ENCODE measurements at regions not wholly inside any gene's neighbourhood (a gene's known extent, or its start where the extent isn't known, plus 50 kb on each side); places are given as distances from the start of the nearest gene placed in this dataset.

DNA sequence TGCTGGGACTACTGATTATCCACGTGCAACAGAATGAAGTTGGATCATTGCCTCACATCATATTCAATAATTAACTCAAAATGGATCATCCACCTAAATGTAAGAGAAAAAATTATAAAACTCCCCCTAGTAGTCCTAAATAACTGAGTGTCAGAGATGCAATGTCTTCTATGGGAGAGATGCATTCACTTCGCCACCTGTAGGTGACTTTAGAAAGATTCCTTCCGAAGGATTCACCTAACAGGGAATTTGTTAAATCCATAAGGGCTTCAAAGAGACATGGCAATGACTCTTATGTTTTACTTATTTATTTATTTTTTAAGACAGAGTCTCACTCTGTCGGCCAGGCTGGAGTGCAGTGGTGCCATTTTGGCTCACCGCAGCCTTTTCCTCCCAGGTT is 526.0 kb downstream of the MTRR start:
- no peak overlapping the region for H3K27ac ChIP-seq
- WGBS, 5 donors, result 79 to 91% (median 83%) methylated on average over 5 of the region's 5 CpGs
- H3K4me3 ChIP-seq, result no peak overlapping the region
- H3K9me3 ChIP-seq, result no peaks in the 10 kb centered on the region
- H3K27me3 ChIP-seq (replicated peaks in 1 of 7), result no peaks in the 10 kb centered on the region
- no peak for TF ChIP-seq POLR2A (IDR thresholded peaks at IDR 0.05)
- no peak for TF ChIP-seq POLR2AphosphoS5 (IDR thresholded peaks at IDR 0.05)
- TF ChIP-seq, protein P1, sequence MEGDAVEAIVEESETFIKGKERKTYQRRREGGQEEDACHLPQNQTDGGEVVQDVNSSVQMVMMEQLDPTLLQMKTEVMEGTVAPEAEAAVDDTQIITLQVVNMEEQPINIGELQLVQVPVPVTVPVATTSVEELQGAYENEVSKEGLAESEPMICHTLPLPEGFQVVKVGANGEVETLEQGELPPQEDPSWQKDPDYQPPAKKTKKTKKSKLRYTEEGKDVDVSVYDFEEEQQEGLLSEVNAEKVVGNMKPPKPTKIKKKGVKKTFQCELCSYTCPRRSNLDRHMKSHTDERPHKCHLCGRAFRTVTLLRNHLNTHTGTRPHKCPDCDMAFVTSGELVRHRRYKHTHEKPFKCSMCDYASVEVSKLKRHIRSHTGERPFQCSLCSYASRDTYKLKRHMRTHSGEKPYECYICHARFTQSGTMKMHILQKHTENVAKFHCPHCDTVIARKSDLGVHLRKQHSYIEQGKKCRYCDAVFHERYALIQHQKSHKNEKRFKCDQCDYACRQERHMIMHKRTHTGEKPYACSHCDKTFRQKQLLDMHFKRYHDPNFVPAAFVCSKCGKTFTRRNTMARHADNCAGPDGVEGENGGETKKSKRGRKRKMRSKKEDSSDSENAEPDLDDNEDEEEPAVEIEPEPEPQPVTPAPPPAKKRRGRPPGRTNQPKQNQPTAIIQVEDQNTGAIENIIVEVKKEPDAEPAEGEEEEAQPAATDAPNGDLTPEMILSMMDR (IDR thresholded peaks at IDR 0.05 in 8 of 11, conservative IDR thresholded peaks at IDR 0.05 in 3 of 11), result no peak
- no peak for DNase-seq
- H3K4me1 ChIP-seq, result no peaks in the 10 kb centered on the region
- no peaks in the 10 kb centered on the region for H3K36me3 ChIP-seq
- intact Hi-C loops (cut with DNase I; ENCODE audit: low total_unique reads), result no loop called here

DNA sequence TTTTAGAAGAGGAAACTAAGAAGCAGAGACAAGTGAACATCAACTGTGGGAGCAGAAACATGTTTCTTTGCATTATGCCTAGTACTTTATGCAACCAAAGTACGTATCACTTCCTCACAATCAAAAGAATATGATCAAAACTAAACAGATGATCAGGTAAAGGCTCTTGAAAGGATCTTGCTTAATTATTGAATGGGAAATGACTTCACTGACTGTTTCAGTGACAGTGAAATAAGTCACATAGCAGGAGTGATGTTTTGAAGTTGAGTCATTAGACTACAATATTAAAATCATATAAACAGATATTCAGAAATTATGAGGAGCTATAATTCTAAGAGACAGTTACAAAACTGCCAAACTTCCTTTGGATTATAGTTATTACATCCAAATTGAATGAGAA is 527.3 kb downstream of the MTRR start:
- H3K27me3 ChIP-seq (replicated peaks in 1 of 7), result no peaks in the 10 kb centered on the region
- H3K36me3 ChIP-seq, result no peaks in the 10 kb centered on the region
- no peak overlapping the region for H3K27ac ChIP-seq
- TF ChIP-seq POLR2A (IDR thresholded peaks at IDR 0.05), result no peak
- no peak overlapping the region for H3K4me3 ChIP-seq
- H3K9me3 ChIP-seq, result no peaks in the 10 kb centered on the region
- no peaks in the 10 kb centered on the region for H3K4me1 ChIP-seq
- WGBS, 5 donors, result 75 to 91% (median 83%) methylated on average over 1 of the region's 1 CpG
- no peak for DNase-seq
- intact Hi-C loops (cut with DNase I; ENCODE audit: low total_unique reads), result no loop called here

DNA sequence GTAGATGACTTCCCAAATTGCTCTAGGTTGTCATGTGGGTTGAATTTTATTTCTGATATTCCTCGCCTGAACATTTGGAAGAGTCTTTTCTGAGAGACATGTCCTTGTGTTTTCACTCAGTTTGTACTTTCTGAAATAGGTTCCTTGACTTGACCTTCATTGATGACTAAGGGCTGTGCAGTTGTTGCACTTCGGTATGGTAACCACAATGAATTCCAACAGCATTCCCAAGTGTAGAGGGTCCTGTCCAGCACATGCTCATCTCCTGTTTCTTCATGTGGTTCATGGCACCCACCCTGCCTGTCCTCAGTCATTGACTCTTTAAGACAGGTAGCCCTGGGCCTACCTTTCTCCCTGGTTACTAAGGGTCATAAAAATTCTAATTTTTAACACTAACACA is 527.8 kb downstream of the MTRR start:
- Histone ChIP-seq H3K9me3 (no peaks in the 10 kb centered on the region), H3K27ac (no peak overlapping the region), H3K4me1 (no peaks in the 10 kb centered on the region), H3K27me3 (replicated peaks in 1 of 7) (no peaks in the 10 kb centered on the region), H3K36me3 (no peaks in the 10 kb centered on the region), H3K4me3 (no peak overlapping the region)
- no peak for TF ChIP-seq POLR2AphosphoS5 (IDR thresholded peaks at IDR 0.05)
- WGBS, 5 donors, result 77 to 95% (median 81%) methylated on average over 2 of the region's 2 CpGs
- DNase-seq, result no peak
- intact Hi-C loops (cut with DNase I; ENCODE audit: low total_unique reads), result no loop called here

DNA sequence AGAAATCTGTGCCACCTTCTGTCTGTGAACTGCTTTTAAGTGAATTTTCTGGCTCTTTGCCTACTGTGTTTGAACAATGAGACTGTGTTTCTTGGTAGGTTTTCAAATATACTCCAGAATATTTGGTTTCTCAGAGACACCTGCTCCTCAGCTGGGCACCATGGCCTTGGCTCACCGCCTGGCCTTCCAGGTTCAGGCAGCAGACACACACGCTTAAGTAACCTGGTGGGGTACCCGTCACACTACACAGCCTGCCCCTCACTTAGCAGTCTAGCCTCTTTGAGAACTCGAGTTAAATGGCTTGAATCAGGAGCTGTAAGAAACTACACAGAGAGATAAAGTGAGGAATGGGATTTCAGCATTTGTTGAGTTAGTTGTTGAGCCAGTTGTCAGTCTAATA is 530.5 kb downstream of the MTRR start:
- H3K9me3 ChIP-seq, result peaks cover 0 to 3% (median 0%) of the 10 kb centered on the region in 8 donors
- H3K4me3 ChIP-seq, result no peak overlapping the region
- no peaks in the 10 kb centered on the region for H3K27me3 ChIP-seq (replicated peaks in 1 of 7)
- no peaks in the 10 kb centered on the region for H3K4me1 ChIP-seq
- H3K36me3 ChIP-seq, result no peaks in the 10 kb centered on the region
- H3K27ac ChIP-seq, result no peak overlapping the region
- intact Hi-C loops (cut with DNase I; ENCODE audit: low total_unique reads), result no loop called here
- 76 to 84% (median 83%) methylated on average over 4 of the region's 4 CpGs for WGBS, 5 donors
- TF ChIP-seq, protein P1 (IDR thresholded peaks at IDR 0.05 in 8 of 11, conservative IDR thresholded peaks at IDR 0.05 in 3 of 11), result no peak
- TF ChIP-seq POLR2AphosphoS5 (IDR thresholded peaks at IDR 0.05), result no peak
- TF ChIP-seq POLR2A (IDR thresholded peaks at IDR 0.05), result no peak
- DNase-seq, result no peak

DNA sequence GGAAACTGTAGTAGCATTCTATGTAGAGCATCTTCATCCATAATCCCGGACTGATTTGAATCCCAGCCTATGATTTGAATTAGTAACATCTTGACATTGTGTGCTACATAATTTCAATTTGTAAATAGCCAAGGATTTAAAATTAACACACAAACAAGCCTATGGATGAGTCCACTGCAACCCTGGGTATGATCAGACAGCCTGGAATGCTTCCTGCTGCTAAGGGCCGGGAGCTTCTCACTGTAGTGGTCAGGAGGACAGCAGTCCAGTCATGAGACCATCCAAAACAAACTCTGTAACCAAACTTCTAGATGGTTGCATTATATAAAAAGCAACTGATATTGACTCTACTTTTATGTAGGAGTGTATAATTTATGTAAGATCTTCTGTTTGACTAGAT is 539.3 kb downstream of the MTRR start:
- peaks cover 0 to 14% (median 2%) of the 10 kb centered on the region in 8 donors for H3K9me3 ChIP-seq
- H3K4me3 ChIP-seq, result no peak overlapping the region
- no peaks in the 10 kb centered on the region for H3K36me3 ChIP-seq
- no peaks in the 10 kb centered on the region for H3K4me1 ChIP-seq
- TF ChIP-seq, protein P1 (IDR thresholded peaks at IDR 0.05 in 8 of 11, conservative IDR thresholded peaks at IDR 0.05 in 3 of 11), result no peak
- TF ChIP-seq POLR2A (IDR thresholded peaks at IDR 0.05), result no peak
- no peak for TF ChIP-seq POLR2AphosphoS5 (IDR thresholded peaks at IDR 0.05)
- no peaks in the 10 kb centered on the region for H3K27me3 ChIP-seq (replicated peaks in 1 of 7)
- no peak overlapping the region for H3K27ac ChIP-seq
- 71 to 85% (median 78%) methylated on average over 2 of the region's 2 CpGs for WGBS, 5 donors
- intact Hi-C loops (cut with DNase I; ENCODE audit: low total_unique reads), result no loop called here
- DNase-seq, result no peak
